ENCODE measurements at regions not wholly inside any gene's neighbourhood (a gene's known extent, or its start where the extent isn't known, plus 50 kb on each side); places are given as distances from the start of the nearest gene placed in this dataset.

GRCh38 chr14:40894846-40895245 lies 711.8 kb upstream of the LRFN5 start:
- H3K4me3 Mint-ChIP-seq (ENCODE audit: low read depth) = no peak overlapping the region

GRCh38 chr14:40889126-40889525 lies 717.5 kb upstream of the LRFN5 start:
- no peak overlapping the region for H3K27ac Mint-ChIP-seq
- H3K4me3 Mint-ChIP-seq (ENCODE audit: low read depth) = no peak overlapping the region
- no peak for DNase-seq (ENCODE audit: low spot score, unreplicated experiment)
- no peaks in the 10 kb centered on the region for H3K27me3 Mint-ChIP-seq
- H3K4me1 Mint-ChIP-seq (ENCODE audit: low read depth) = peaks cover 4% of the 10 kb centered on the region
- no peaks in the 10 kb centered on the region for H3K9me3 Mint-ChIP-seq (ENCODE audit: low read depth)
- H3K36me3 Mint-ChIP-seq (ENCODE audit: insufficient read depth) = no peaks in the 10 kb centered on the region
- TF ChIP-seq, protein P1, sequence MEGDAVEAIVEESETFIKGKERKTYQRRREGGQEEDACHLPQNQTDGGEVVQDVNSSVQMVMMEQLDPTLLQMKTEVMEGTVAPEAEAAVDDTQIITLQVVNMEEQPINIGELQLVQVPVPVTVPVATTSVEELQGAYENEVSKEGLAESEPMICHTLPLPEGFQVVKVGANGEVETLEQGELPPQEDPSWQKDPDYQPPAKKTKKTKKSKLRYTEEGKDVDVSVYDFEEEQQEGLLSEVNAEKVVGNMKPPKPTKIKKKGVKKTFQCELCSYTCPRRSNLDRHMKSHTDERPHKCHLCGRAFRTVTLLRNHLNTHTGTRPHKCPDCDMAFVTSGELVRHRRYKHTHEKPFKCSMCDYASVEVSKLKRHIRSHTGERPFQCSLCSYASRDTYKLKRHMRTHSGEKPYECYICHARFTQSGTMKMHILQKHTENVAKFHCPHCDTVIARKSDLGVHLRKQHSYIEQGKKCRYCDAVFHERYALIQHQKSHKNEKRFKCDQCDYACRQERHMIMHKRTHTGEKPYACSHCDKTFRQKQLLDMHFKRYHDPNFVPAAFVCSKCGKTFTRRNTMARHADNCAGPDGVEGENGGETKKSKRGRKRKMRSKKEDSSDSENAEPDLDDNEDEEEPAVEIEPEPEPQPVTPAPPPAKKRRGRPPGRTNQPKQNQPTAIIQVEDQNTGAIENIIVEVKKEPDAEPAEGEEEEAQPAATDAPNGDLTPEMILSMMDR (IDR thresholded peaks at IDR 0.05; ENCODE audit: unreplicated experiment) = no peak

More at GRCh38 chr14:40894846-40895245, 711.8 kb upstream of the LRFN5 start:
- TF ChIP-seq, protein P1 (IDR thresholded peaks at IDR 0.05; ENCODE audit: unreplicated experiment) = no peak
- H3K36me3 Mint-ChIP-seq (ENCODE audit: insufficient read depth) = no peaks in the 10 kb centered on the region
- DNase-seq (ENCODE audit: low spot score, unreplicated experiment) = no peak
- H3K4me1 Mint-ChIP-seq (ENCODE audit: low read depth) = peaks cover 5% of the 10 kb centered on the region
- peaks cover 13% of the 10 kb centered on the region for H3K9me3 Mint-ChIP-seq (ENCODE audit: low read depth)
- no peaks in the 10 kb centered on the region for H3K27me3 Mint-ChIP-seq
- no peak overlapping the region for H3K27ac Mint-ChIP-seq

- Mint-ChIP-seq H3K9me3 (ENCODE audit: low read depth) (no peaks in the 10 kb centered on the region), H3K27ac (no peak overlapping the region), H3K4me1 (ENCODE audit: low read depth) (peaks cover 4% of the 10 kb centered on the region), H3K36me3 (ENCODE audit: insufficient read depth) (no peaks in the 10 kb centered on the region), H3K4me3 (ENCODE audit: low read depth) (no peak overlapping the region), H3K27me3 (no peaks in the 10 kb centered on the region)
- no peak for DNase-seq (ENCODE audit: low spot score, unreplicated experiment)
- TF ChIP-seq, protein P1 (IDR thresholded peaks at IDR 0.05; ENCODE audit: unreplicated experiment) = no peak
Measured at GRCh38 chr14:40887912-40888311, 718.8 kb upstream of the LRFN5 start.

DNA sequence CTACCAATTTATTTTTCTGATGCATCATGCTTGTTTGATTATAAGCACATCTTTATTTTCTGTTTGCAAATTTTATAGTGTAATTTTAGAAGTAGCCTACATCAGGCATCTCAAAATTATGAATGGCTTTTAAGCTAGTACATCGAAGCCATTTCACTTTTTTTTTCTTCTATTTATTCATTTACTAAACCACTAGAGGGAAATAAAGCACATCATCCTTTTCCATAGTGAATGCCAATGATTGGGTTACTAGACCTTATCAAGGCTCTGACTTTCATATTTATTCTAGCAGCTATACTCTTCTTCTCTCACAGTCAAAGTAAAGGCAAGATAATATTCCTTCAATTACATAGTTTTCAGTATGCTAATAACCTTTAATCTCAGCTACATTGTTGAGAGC lies 736.4 kb upstream of the LRFN5 start:
- Mint-ChIP-seq H3K4me1 (ENCODE audit: low read depth) (no peaks in the 10 kb centered on the region), H3K27ac (no peak overlapping the region), H3K9me3 (ENCODE audit: low read depth) (peaks cover 10% of the 10 kb centered on the region), H3K4me3 (ENCODE audit: low read depth) (no peak overlapping the region), H3K27me3 (no peaks in the 10 kb centered on the region), H3K36me3 (ENCODE audit: insufficient read depth) (no peaks in the 10 kb centered on the region)
- TF ChIP-seq, protein P1 (IDR thresholded peaks at IDR 0.05; ENCODE audit: unreplicated experiment) = no peak
- no peak for DNase-seq (ENCODE audit: low spot score, unreplicated experiment)

GRCh38 chr14:40859055-40859454 lies 747.6 kb upstream of the LRFN5 start:
- no peaks in the 10 kb centered on the region for H3K27me3 Mint-ChIP-seq
- no peak for DNase-seq (ENCODE audit: low spot score, unreplicated experiment)
- no peak overlapping the region for H3K27ac Mint-ChIP-seq
- peaks cover 11% of the 10 kb centered on the region for H3K9me3 Mint-ChIP-seq (ENCODE audit: low read depth)
- peaks cover 5% of the 10 kb centered on the region for H3K4me1 Mint-ChIP-seq (ENCODE audit: low read depth)
- TF ChIP-seq, protein P1 (IDR thresholded peaks at IDR 0.05; ENCODE audit: unreplicated experiment) = no peak
- H3K36me3 Mint-ChIP-seq (ENCODE audit: insufficient read depth) = no peaks in the 10 kb centered on the region
- H3K4me3 Mint-ChIP-seq (ENCODE audit: low read depth) = no peak overlapping the region

Measured in progenitor cell of endocrine pancreas (in vitro differentiated cells).